ENCODE measurements at regions not wholly inside any gene's neighbourhood (a gene's known extent, or its start where the extent isn't known, plus 50 kb on each side); places are given as distances from the start of the nearest gene placed in this dataset.

GRCh38 chr5:159814805-159815585 is 101.3 kb upstream of the ADRA1B start:
- H3K9ac ChIP-seq (ENCODE audit: low read depth in 1 of 3, low read length in 3 of 3): no peak overlapping the region

GRCh38 chr5:159817262-159818029 is 98.8 kb upstream of the ADRA1B start:
- Histone ChIP-seq H3K36me3 (ENCODE audit: control insufficient read depth in 3 of 3, insufficient read depth in 3 of 3, low read length in 3 of 3) (no peaks in the 10 kb centered on the region), H3K27me3 (ENCODE audit: control insufficient read depth in 3 of 3, insufficient read depth in 3 of 3, low read length in 3 of 3) (no peaks in the 10 kb centered on the region), H3K4me3 (ENCODE audit: low read length in 3 of 3) (no peak overlapping the region), H3K4me1 (ENCODE audit: control insufficient read depth in 3 of 3, insufficient read depth in 3 of 3, low read length in 3 of 3) (peaks cover 10 to 21% (median 18%) of the 10 kb centered on the region in 3 donors), H3K9me3 (ENCODE audit: control insufficient read depth in 3 of 3, low read length in 3 of 3) (no peaks in the 10 kb centered on the region), H3K9ac (ENCODE audit: low read depth in 1 of 3, low read length in 3 of 3) (no peak overlapping the region), H3K27ac (ENCODE audit: low read depth, low read length) (no peak overlapping the region)

More at GRCh38 chr5:159814805-159815585, 101.3 kb upstream of the ADRA1B start:
- H3K27ac ChIP-seq (ENCODE audit: low read depth, low read length): no peak overlapping the region
- no peaks in the 10 kb centered on the region for H3K27me3 ChIP-seq (ENCODE audit: control insufficient read depth in 3 of 3, insufficient read depth in 3 of 3, low read length in 3 of 3)
- peaks cover 0 to 2% (median 0%) of the 10 kb centered on the region in 3 donors for H3K9me3 ChIP-seq (ENCODE audit: control insufficient read depth in 3 of 3, low read length in 3 of 3)
- peaks cover 10 to 21% (median 15%) of the 10 kb centered on the region in 3 donors for H3K4me1 ChIP-seq (ENCODE audit: control insufficient read depth in 3 of 3, insufficient read depth in 3 of 3, low read length in 3 of 3)
- no peak overlapping the region for H3K4me3 ChIP-seq (ENCODE audit: low read length in 3 of 3)
- no peaks in the 10 kb centered on the region for H3K36me3 ChIP-seq (ENCODE audit: control insufficient read depth in 3 of 3, insufficient read depth in 3 of 3, low read length in 3 of 3)

DNA sequence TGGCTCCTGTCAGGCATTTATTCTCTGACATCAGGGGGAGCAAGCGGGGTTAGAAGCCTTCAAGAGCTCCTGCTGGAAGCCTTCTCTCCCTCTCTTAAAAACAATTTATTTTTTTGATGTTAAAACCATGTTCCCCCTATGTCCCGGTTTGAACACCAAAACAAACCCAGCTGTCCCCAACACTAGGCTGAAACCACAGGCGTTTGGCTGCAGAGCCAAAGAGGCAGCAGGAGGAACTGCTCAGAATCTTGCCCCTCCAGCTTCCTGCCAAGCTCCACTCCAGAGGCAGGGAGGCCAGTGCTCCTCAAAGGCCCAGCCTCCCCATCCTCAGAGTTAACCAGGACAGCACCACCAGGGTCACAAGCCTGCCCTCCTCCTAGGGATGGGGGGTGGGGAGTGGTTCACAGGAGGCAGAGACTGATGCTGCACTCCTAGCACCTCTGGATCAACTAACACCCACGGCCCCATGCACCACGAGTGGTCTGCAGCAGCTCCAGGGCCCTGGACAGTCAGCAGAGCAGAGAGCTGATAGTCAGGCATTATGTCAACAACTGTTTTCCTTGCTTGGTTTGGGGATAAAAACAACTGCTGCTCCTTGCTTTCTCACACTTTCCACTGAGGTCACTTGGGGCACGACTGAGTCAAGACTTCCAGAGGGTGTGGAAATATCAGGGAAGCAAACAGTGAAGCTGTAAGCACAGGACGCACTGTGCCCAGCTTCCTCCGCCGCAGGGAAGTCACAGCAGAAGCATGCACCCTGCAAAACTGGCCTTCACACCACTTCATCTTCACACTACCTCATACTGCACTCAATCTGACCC is 96.5 kb upstream of the ADRA1B start:
- Histone ChIP-seq H3K4me3 (ENCODE audit: low read length in 3 of 3) (no peak overlapping the region), H3K27me3 (ENCODE audit: control insufficient read depth in 3 of 3, insufficient read depth in 3 of 3, low read length in 3 of 3) (no peaks in the 10 kb centered on the region), H3K4me1 (ENCODE audit: control insufficient read depth in 3 of 3, insufficient read depth in 3 of 3, low read length in 3 of 3) (peaks cover 10 to 21% (median 21%) of the 10 kb centered on the region in 3 donors), H3K9me3 (ENCODE audit: control insufficient read depth in 3 of 3, low read length in 3 of 3) (no peaks in the 10 kb centered on the region), H3K27ac (ENCODE audit: low read depth, low read length) (peak overlapping the region; percentile 25), H3K9ac (ENCODE audit: low read depth in 1 of 3, low read length in 3 of 3) (peak overlapping the region in 1 of 3 donors; percentile 10), H3K36me3 (ENCODE audit: control insufficient read depth in 3 of 3, insufficient read depth in 3 of 3, low read length in 3 of 3) (no peaks in the 10 kb centered on the region)

GRCh38 chr5:159820692-159821091 is 95.6 kb upstream of the ADRA1B start:
- H3K36me3 ChIP-seq (ENCODE audit: control insufficient read depth in 3 of 3, insufficient read depth in 3 of 3, low read length in 3 of 3): no peaks in the 10 kb centered on the region
- no peaks in the 10 kb centered on the region for H3K9me3 ChIP-seq (ENCODE audit: control insufficient read depth in 3 of 3, low read length in 3 of 3)
- H3K27ac ChIP-seq (ENCODE audit: low read depth, low read length): no peak overlapping the region
- H3K4me3 ChIP-seq (ENCODE audit: low read length in 3 of 3): no peak overlapping the region
- peaks cover 18 to 30% (median 25%) of the 10 kb centered on the region in 3 donors for H3K4me1 ChIP-seq (ENCODE audit: control insufficient read depth in 3 of 3, insufficient read depth in 3 of 3, low read length in 3 of 3)
- H3K9ac ChIP-seq (ENCODE audit: low read depth in 1 of 3, low read length in 3 of 3): no peak overlapping the region
- H3K27me3 ChIP-seq (ENCODE audit: control insufficient read depth in 3 of 3, insufficient read depth in 3 of 3, low read length in 3 of 3): no peaks in the 10 kb centered on the region

GRCh38 chr5:159821461-159821940 is 94.8 kb upstream of the ADRA1B start:
- no peak overlapping the region for H3K9ac ChIP-seq (ENCODE audit: low read depth in 1 of 3, low read length in 3 of 3)
- H3K27me3 ChIP-seq (ENCODE audit: control insufficient read depth in 3 of 3, insufficient read depth in 3 of 3, low read length in 3 of 3): no peaks in the 10 kb centered on the region
- H3K9me3 ChIP-seq (ENCODE audit: control insufficient read depth in 3 of 3, low read length in 3 of 3): no peaks in the 10 kb centered on the region
- peaks cover 27 to 36% (median 33%) of the 10 kb centered on the region in 3 donors for H3K4me1 ChIP-seq (ENCODE audit: control insufficient read depth in 3 of 3, insufficient read depth in 3 of 3, low read length in 3 of 3)
- H3K36me3 ChIP-seq (ENCODE audit: control insufficient read depth in 3 of 3, insufficient read depth in 3 of 3, low read length in 3 of 3): no peaks in the 10 kb centered on the region
- no peak overlapping the region for H3K4me3 ChIP-seq (ENCODE audit: low read length in 3 of 3)
- no peak overlapping the region for H3K27ac ChIP-seq (ENCODE audit: low read depth, low read length)

DNA sequence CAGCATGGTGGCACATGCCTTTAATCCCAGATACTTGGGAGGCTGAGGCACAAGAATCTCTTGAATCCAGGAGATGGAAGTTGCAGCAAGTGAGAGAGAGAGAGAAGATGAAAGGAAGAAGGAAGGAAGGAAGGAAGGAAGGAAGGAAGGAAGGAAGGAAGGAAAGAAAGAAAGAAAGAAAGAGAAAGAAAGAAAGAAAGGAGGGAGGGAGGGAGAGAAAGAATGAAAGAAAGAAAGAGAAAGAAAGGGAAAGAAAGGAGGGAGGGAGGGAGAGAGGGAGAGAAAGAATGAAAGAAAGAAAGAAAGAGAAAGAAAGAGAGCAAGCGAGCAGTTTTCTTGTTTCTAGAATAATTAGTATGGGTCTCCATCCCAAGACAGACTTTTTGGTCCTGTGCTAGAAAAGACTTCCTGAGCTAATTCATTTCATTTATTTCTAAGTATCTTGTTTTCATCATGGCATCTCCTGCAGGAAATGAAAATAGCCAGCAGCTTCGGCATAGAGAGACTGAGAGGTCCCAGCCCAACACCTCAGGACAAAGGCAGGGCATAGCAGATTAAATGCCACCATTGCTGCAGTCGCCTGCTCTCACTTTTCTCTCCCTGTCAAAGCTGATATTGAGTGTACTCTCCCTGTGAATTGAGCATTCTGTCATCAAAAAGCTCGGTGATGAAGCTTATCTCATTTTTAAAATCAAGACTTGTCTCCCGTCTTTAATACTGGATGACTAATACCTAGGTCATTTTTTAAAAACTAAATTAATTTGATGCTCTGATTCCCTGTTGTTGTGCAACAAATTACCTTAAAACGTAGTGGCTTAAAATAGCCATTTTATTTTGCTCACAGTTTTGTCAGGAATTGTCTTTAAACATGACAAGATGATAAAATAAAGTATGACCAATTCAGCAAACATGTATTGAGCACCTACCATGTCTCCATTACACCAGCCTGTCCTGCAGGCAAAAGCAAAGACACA is 91.8 kb upstream of the ADRA1B start:
- no peaks in the 10 kb centered on the region for H3K27me3 ChIP-seq (ENCODE audit: control insufficient read depth in 3 of 3, insufficient read depth in 3 of 3, low read length in 3 of 3)
- H3K27ac ChIP-seq (ENCODE audit: low read depth, low read length): peak overlapping the region; percentile 93
- peaks cover 22 to 35% (median 26%) of the 10 kb centered on the region in 3 donors for H3K4me1 ChIP-seq (ENCODE audit: control insufficient read depth in 3 of 3, insufficient read depth in 3 of 3, low read length in 3 of 3)

GRCh38 chr5:159825551-159826051 is 90.7 kb upstream of the ADRA1B start:
- Histone ChIP-seq H3K4me3 (ENCODE audit: low read length in 3 of 3) (no peak overlapping the region), H3K4me1 (ENCODE audit: control insufficient read depth in 3 of 3, insufficient read depth in 3 of 3, low read length in 3 of 3) (peaks cover 18 to 27% (median 23%) of the 10 kb centered on the region in 3 donors), H3K36me3 (ENCODE audit: control insufficient read depth in 3 of 3, insufficient read depth in 3 of 3, low read length in 3 of 3) (no peaks in the 10 kb centered on the region), H3K27ac (ENCODE audit: low read depth, low read length) (peak overlapping the region; percentile 93), H3K27me3 (ENCODE audit: control insufficient read depth in 3 of 3, insufficient read depth in 3 of 3, low read length in 3 of 3) (no peaks in the 10 kb centered on the region), H3K9ac (ENCODE audit: low read depth in 1 of 3, low read length in 3 of 3) (peak overlapping the region in 2 of 3 donors; percentile 18 to 22), H3K9me3 (ENCODE audit: control insufficient read depth in 3 of 3, low read length in 3 of 3) (no peaks in the 10 kb centered on the region)

More for the DNA sequence above, 91.8 kb upstream of the ADRA1B start:
- no peaks in the 10 kb centered on the region for H3K36me3 ChIP-seq (ENCODE audit: control insufficient read depth in 3 of 3, insufficient read depth in 3 of 3, low read length in 3 of 3)
- H3K4me3 ChIP-seq (ENCODE audit: low read length in 3 of 3): no peak overlapping the region
- H3K9me3 ChIP-seq (ENCODE audit: control insufficient read depth in 3 of 3, low read length in 3 of 3): no peaks in the 10 kb centered on the region
- H3K9ac ChIP-seq (ENCODE audit: low read depth in 1 of 3, low read length in 3 of 3): no peak overlapping the region

DNA sequence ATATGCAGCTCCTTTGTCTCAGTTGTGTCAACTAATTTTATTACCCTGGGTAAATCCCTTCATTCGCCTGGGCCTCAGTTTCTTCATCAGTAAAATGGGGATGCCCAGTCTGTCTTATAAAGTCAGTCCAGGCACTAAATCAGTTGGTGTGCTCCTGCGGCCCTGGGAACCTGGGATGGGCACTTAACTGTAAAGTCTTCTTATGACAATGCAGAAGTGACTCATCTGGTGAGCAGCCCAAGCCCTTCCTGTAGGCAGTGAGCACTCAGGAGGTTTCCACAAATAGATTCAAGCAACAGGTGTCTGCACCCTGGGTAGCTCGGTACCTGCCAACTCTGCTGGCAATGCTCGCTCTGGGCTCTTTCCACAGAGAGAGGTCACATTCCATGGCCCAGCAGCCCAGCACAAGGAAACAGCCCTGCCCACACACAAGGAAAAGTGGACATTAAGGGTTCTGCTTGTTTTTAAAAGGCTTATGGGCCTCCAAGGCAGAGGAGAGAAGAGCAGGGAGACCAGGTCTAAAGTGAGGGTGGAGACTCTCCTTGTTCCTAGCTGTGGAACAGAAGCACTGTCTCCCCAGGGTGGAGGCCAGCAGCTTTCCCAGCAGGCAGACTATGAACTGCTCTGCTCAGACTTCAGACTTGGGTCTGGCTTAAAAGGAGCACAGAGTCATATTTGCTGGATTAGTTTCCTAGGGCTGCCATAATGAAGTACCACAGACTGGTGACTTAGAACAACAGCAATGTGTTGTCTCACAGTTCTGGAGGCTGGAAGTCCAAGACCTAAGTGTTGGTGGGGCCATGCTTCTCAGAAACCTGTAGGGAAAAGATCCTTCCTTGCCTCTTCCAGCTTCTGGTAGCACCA is 89.7 kb upstream of the ADRA1B start:
- no peaks in the 10 kb centered on the region for H3K36me3 ChIP-seq (ENCODE audit: control insufficient read depth in 3 of 3, insufficient read depth in 3 of 3, low read length in 3 of 3)
- no peaks in the 10 kb centered on the region for H3K9me3 ChIP-seq (ENCODE audit: control insufficient read depth in 3 of 3, low read length in 3 of 3)
- H3K27me3 ChIP-seq (ENCODE audit: control insufficient read depth in 3 of 3, insufficient read depth in 3 of 3, low read length in 3 of 3): no peaks in the 10 kb centered on the region
- peaks cover 18 to 27% (median 23%) of the 10 kb centered on the region in 3 donors for H3K4me1 ChIP-seq (ENCODE audit: control insufficient read depth in 3 of 3, insufficient read depth in 3 of 3, low read length in 3 of 3)
- no peak overlapping the region for H3K4me3 ChIP-seq (ENCODE audit: low read length in 3 of 3)
- H3K27ac ChIP-seq (ENCODE audit: low read depth, low read length): peak overlapping the region; percentile 93
- peak overlapping the region; percentile 32 to 63 (median 51) for H3K9ac ChIP-seq (ENCODE audit: low read depth in 1 of 3, low read length in 3 of 3)

All from skeletal muscle tissue (tissue), 3 donors.